ENCODE measurements at regions not wholly inside any gene's neighbourhood (a gene's known extent, or its start where the extent isn't known, plus 50 kb on each side); places are given as distances from the start of the nearest gene placed in this dataset.

DNA sequence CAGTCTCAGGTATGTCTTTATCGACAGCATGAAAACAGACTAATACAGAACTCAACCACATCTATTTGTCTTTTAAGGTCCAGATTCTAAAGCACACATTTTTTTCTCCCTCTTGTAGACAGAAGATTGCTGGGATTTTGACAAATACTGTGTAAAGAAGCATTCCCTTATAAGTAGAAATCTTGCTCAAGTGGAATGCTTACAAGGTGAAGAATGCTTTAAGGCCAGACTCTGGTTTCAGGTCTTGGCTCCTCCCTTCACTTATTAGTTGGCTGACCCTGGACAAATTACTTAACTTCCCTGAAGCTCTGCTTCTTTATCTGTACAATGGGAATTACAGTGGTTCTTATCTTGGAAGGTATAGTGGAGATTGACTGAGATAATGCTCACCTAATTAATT is 242.3 kb upstream of the IRX5 start:
- TF ChIP-seq, protein P1, sequence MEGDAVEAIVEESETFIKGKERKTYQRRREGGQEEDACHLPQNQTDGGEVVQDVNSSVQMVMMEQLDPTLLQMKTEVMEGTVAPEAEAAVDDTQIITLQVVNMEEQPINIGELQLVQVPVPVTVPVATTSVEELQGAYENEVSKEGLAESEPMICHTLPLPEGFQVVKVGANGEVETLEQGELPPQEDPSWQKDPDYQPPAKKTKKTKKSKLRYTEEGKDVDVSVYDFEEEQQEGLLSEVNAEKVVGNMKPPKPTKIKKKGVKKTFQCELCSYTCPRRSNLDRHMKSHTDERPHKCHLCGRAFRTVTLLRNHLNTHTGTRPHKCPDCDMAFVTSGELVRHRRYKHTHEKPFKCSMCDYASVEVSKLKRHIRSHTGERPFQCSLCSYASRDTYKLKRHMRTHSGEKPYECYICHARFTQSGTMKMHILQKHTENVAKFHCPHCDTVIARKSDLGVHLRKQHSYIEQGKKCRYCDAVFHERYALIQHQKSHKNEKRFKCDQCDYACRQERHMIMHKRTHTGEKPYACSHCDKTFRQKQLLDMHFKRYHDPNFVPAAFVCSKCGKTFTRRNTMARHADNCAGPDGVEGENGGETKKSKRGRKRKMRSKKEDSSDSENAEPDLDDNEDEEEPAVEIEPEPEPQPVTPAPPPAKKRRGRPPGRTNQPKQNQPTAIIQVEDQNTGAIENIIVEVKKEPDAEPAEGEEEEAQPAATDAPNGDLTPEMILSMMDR (IDR thresholded peaks at IDR 0.05): no peak

DNA sequence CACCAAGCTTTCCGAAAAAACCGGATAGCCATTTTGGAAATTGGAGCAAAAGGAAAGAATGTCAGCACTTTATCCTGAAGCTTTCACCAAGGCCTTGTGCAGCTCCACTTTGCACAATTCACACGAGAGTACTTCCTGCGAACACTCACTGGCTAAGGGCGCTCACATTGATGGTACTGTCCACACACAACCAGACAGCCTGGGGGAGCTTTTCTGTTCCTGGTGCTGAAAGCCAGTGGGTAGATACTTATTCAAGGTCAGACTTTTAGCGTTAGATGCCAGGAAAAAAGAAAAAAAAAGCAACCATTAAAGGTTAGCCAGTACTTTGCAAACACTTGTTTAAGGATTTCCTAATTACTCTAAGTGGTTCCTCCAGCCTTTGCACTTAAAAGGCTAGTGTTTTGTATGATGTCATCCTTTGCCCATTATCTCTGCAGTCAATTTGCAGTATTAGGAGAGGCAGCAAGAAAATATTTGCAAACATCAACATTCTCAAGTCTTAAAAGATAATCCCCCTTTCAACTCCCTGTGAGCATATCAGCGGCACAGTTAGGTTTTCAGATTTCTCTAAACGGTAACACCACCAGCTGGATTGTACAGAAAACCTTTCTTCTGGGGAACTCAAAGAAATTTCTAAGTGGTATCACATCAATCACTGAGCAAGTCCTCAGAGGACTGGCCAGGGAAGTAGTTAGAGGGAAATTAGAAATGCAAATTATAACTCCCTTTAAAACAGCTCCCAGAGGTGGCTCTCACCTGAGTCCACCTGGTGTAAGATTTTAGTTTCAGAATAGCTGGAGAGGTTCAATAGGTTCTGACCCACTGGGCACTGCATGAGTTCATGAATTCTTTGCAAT is 243.4 kb upstream of the IRX5 start:
- Histone ChIP-seq H3K27ac (no peak overlapping the region), H3K27me3 (no peaks in the 10 kb centered on the region), H3K4me3 (no peak overlapping the region), H3K36me3 (no peaks in the 10 kb centered on the region), H3K9me3 (no peaks in the 10 kb centered on the region), H3K4me1 (no peaks in the 10 kb centered on the region)
- DNase-seq: no peak
- intact Hi-C loops (cut with DNase I): no loop called here
- peak; percentile 89 for ATAC-seq
- TF ChIP-seq, protein P1 (IDR thresholded peaks at IDR 0.05): no peak

More for the DNA sequence above, 242.3 kb upstream of the IRX5 start:
- Histone ChIP-seq H3K27me3 (no peaks in the 10 kb centered on the region), H3K27ac (no peak overlapping the region), H3K4me1 (no peaks in the 10 kb centered on the region), H3K36me3 (no peaks in the 10 kb centered on the region), H3K4me3 (no peak overlapping the region), H3K9me3 (no peaks in the 10 kb centered on the region)
- ATAC-seq (peak; percentile 69), DNase-seq (no peak)
- intact Hi-C loops (cut with DNase I): no loop called here

DNA sequence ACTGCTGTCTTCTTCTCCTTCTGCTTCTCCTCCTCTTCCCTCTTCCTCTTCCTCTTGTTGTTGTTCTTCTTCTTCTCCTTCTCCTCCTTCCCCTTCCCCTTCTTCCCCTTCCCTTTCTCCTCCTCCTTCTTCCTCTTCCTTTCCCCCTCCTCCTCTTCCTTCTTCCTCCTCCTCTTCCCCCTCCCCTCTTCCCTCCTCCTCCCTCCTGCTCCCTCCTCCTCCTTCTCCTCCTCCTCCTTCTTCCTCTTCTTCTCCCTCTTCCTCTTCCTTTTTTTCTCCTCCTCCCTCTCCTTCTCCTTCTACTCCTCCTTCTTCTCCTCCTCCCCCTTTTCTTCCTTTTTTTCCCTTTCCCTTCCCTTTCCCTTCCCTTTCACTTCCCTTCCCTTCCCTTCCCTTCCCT is 245.0 kb upstream of the IRX5 start:
- ATAC-seq: no peak
- Histone ChIP-seq H3K27me3 (no peaks in the 10 kb centered on the region), H3K4me3 (no peak overlapping the region), H3K9me3 (no peaks in the 10 kb centered on the region), H3K36me3 (no peaks in the 10 kb centered on the region), H3K27ac (no peak overlapping the region), H3K4me1 (no peaks in the 10 kb centered on the region)
- intact Hi-C loops (cut with DNase I): no loop called here
- TF ChIP-seq, protein P1 (IDR thresholded peaks at IDR 0.05): no peak
- DNase-seq: no peak

DNA sequence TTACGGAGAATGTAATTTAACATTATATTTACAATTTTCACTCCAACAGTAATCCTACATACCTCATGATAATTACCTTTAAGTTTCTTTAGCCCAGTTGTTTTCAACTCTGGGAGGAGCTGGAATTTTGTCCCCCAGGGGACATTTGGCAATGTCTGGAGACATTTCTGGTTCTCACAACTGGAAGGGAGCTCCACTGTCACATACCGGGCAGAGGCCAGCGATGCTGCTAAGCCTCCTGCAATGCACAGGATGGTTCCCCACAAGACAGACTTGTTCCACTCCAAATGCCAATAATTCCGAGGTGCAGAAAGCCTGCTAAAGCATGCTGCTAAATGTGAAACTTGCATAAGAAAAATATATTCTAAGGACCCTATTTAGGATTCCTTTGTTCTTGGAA is 251.1 kb upstream of the IRX5 start:
- no peak for ATAC-seq
- H3K4me1 ChIP-seq: no peaks in the 10 kb centered on the region
- H3K4me3 ChIP-seq: no peak overlapping the region
- no peaks in the 10 kb centered on the region for H3K27me3 ChIP-seq
- H3K36me3 ChIP-seq: no peaks in the 10 kb centered on the region
- TF ChIP-seq, protein P1 (IDR thresholded peaks at IDR 0.05): no peak
- no peak overlapping the region for H3K27ac ChIP-seq
- no peaks in the 10 kb centered on the region for H3K9me3 ChIP-seq
- intact Hi-C loops (cut with DNase I): no loop called here
- no peak for DNase-seq

DNA sequence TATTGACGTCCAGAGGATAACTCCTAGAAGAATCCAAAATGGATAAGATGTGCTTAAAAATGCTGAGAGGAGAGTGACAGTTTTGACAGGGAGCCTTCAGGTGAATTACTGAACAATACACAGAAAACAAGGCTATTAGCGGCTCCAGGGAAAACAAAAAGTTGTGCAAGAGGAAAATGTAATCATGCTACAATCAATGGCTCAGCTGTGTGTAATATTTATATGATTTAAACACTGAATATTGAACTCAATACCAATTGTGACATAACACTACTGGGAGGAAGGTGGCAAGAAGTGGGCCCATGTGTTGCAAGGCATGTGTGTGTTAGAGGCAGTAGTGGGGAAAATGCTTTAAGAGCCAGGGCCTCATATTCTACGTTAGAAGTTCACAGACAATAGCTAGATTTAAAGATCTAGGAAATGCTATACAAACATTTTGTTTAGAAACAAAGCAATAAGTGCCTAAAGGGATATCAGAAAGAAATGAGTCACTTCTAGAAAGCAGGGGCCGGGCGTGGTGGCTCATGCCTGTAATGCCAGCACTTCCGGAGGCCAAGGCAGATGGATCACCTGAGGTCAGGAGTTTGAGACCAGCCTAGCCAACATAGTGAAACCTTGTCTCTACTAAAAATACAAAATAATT is 253.2 kb upstream of the IRX5 start:
- Histone ChIP-seq H3K4me3 (no peak overlapping the region), H3K27ac (no peak overlapping the region), H3K36me3 (no peaks in the 10 kb centered on the region), H3K9me3 (no peaks in the 10 kb centered on the region), H3K4me1 (no peaks in the 10 kb centered on the region), H3K27me3 (no peaks in the 10 kb centered on the region)
- ATAC-seq: no peak
- intact Hi-C loops (cut with DNase I): no loop called here
- no peak for DNase-seq
- TF ChIP-seq, protein P1 (IDR thresholded peaks at IDR 0.05): no peak

Measured in left lung (tissue), 4 donors.